OCI-LY3 (cell line): ENCODE measurements at regions not wholly inside any gene's neighbourhood (a gene's known extent, or its start where the extent isn't known, plus 50 kb on each side); places are given as distances from the start of the nearest gene placed in this dataset.
"Not testable (repeated sequence)": the region's sequence is repeated elsewhere in the genome, so short reads cannot be mapped to it uniquely, and the experiment has no call there.

Source experiments
- H2AFZ ChIP-seq: fragments of 200-600, 300-600 bp; shearing (Covaris generic); 2 replicates; pipeline ENCODE4 v1.6.0; 2014; ENCODE audit warnings: antibody characterized with exemption, low read depth, low read length
- H3K27ac ChIP-seq: fragments of 200-600, 300-600 bp; sonication (generic); 2 replicates; pipeline ENCODE4 v1.5.1; 2014; ENCODE audit warnings: mild to moderate bottlenecking, low read length, moderate library complexity, mixed read lengths
- H3K27me3 ChIP-seq: fragments of 200-600, 300-600 bp; sonication (generic); 2 replicates; pipeline ENCODE4 v1.6.1; 2014; ENCODE audit warnings: low read depth, low read length, mixed read lengths
- H3K36me3 ChIP-seq: fragments of 200-600, 300-600 bp; sonication (generic); replicated peaks from 2 replicates; pipeline ENCODE3; 2014; ENCODE audit warnings: low read depth, low read length, mixed read lengths
- H3K4me1 ChIP-seq: fragments of 300-600, 200-600 bp; sonication (generic); 2 replicates; pipeline ENCODE4 v1.6.1; 2014; ENCODE audit warnings: low read length, mixed read lengths
- H3K4me2 ChIP-seq: fragments of 200-600, 300-600 bp; sonication (generic); 2 replicates; pipeline ENCODE4 v1.6.1; 2014; ENCODE audit warnings: low read length, mixed read lengths
- H3K4me3 ChIP-seq: fragments of 300-600, 200-600 bp; sonication (generic); 2 replicates; pipeline ENCODE4 v1.5.1; 2014; ENCODE audit warnings: antibody characterized with exemption, mild to moderate bottlenecking, low read length, moderate library complexity
- H3K79me2 ChIP-seq: fragments of 300-600, 200-600 bp; shearing (Covaris generic); 2 replicates; pipeline ENCODE4 v1.6.1; 2014; ENCODE audit warnings: mild to moderate bottlenecking, low read length, mixed read lengths
- H3K9ac ChIP-seq: fragments of 300-600, 200-600 bp; shearing (Covaris generic); 2 replicates; pipeline ENCODE4 v1.6.0; 2014; ENCODE audit warnings: mild to moderate bottlenecking, low read length, moderate library complexity
- H3K9me3 ChIP-seq: fragments of 200-600, 300-600 bp; shearing (Covaris generic); 2 replicates; pipeline ENCODE4 v1.6.1; 2014; ENCODE audit warnings: low read length, mixed read lengths; ENCODE audit not compliant: insufficient read depth
- H4K20me1 ChIP-seq: fragments of 200-600, 300-600 bp; sonication (generic); 2 replicates; pipeline ENCODE4 v1.6.1; 2016; ENCODE audit warnings: low read length, mixed read lengths; ENCODE audit not compliant: insufficient read depth
- EZH2phosphoT487 ChIP-seq: fragments of 200-600 bp; shearing (Covaris generic); IDR thresholded peaks from 2 replicates; pipeline ENCODE4 v1.6.1; 2018; ENCODE audit warnings: antibody characterized with exemption, mixed run types, low read depth
- TF ChIP-seq, protein P1 (sequence below): fragments of 200-600, 300-600 bp; sonication (generic); IDR thresholded peaks from 2 replicates; pipeline ENCODE4 v1.5.1; 2014; ENCODE audit warnings: antibody characterized with exemption, low read length, low read depth

DNA sequence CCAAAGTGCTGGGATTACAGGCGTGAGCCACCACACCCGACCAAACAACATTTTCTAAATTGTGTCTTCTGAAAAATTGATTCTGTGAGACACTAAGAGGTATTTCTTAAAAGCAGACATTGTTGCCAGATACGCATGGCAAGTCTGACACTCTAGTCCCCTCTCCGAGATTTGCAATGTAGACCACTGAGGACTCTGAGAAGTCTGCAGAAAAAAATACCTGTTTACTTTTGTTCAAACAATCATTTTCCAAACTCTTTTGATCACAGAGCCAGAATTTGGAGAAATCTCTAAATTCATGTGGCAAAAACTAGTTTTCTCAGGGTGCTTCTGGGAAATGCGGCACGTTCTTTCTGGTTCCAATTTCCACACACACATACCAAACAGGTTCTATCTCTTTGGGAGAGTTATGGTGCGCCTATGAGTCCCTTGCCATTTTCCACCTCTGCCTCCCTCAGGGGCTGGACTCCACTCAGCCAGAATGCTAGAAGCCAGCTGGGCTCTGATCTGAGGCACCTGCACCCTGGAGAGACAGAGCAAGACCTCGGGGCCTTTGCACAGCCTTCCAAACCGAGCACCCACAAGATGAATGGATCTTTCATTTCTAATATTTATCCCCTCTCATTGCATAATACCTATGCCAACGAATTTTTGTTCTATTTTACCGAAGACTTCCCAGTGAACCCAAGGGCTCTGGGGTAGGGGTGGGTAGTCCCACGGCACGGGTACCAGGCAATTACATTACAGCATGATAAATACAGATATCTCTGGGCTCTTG, 152.7 kb downstream of the MYCN start:
- Histone ChIP-seq H4K20me1 (no peaks in the 10 kb centered on the region), H3K9me3 (no peaks in the 10 kb centered on the region), H3K4me1 (no peaks in the 10 kb centered on the region), H3K79me2 (no peaks in the 10 kb centered on the region), H3K4me3 (no peak overlapping the region), H2AFZ (no peak overlapping the region), H3K27me3 (no peaks in the 10 kb centered on the region), H3K9ac (no peak overlapping the region), H3K4me2 (no peak overlapping the region), H3K27ac (no peak overlapping the region), H3K36me3 (no peaks in the 10 kb centered on the region)
- TF ChIP-seq, protein P1, sequence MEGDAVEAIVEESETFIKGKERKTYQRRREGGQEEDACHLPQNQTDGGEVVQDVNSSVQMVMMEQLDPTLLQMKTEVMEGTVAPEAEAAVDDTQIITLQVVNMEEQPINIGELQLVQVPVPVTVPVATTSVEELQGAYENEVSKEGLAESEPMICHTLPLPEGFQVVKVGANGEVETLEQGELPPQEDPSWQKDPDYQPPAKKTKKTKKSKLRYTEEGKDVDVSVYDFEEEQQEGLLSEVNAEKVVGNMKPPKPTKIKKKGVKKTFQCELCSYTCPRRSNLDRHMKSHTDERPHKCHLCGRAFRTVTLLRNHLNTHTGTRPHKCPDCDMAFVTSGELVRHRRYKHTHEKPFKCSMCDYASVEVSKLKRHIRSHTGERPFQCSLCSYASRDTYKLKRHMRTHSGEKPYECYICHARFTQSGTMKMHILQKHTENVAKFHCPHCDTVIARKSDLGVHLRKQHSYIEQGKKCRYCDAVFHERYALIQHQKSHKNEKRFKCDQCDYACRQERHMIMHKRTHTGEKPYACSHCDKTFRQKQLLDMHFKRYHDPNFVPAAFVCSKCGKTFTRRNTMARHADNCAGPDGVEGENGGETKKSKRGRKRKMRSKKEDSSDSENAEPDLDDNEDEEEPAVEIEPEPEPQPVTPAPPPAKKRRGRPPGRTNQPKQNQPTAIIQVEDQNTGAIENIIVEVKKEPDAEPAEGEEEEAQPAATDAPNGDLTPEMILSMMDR, result no peak
- TF ChIP-seq EZH2phosphoT487, result no peak

DNA sequence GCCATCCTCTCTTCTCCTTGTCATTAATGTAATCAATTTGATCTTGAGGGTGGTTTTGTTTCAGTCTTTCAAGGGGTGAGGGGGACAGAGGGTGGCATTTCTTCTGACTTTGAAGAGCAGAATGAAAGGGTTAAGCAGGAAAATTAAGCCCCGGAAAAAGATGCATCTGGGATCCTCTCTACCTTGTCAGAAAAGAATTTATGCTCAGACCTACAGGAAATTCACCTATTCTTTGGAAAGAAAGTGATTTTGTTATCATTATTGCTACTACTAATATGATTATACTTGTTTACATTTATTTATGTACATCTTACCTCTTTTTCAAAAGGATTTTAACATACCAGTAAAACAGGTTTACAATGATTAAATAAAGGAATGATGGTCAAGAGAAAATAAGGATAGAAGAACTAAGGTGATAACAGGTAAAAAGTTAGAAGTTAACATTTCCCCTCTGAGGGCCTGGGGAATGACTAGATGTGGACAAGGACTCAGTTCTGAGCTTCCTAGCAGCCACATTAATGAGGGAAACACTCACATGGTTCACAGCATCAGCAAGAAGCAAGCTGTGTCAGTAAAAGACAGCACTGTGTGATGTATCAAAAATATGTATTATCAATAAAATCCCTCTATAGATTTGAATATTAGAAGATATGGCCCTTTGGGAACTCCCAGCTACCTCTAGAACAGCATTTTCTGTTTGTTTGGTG, 151.4 kb downstream of the MYCN start:
- Histone ChIP-seq H3K36me3 (no peaks in the 10 kb centered on the region), H3K4me1 (no peaks in the 10 kb centered on the region), H2AFZ (no peak overlapping the region), H3K79me2 (no peaks in the 10 kb centered on the region), H3K4me3 (no peak overlapping the region), H3K27ac (no peak overlapping the region), H3K27me3 (no peaks in the 10 kb centered on the region), H3K9me3 (no peaks in the 10 kb centered on the region), H3K4me2 (no peak overlapping the region), H4K20me1 (no peaks in the 10 kb centered on the region), H3K9ac (no peak overlapping the region)
- no peak for TF ChIP-seq EZH2phosphoT487
- TF ChIP-seq, protein P1, result no peak

DNA sequence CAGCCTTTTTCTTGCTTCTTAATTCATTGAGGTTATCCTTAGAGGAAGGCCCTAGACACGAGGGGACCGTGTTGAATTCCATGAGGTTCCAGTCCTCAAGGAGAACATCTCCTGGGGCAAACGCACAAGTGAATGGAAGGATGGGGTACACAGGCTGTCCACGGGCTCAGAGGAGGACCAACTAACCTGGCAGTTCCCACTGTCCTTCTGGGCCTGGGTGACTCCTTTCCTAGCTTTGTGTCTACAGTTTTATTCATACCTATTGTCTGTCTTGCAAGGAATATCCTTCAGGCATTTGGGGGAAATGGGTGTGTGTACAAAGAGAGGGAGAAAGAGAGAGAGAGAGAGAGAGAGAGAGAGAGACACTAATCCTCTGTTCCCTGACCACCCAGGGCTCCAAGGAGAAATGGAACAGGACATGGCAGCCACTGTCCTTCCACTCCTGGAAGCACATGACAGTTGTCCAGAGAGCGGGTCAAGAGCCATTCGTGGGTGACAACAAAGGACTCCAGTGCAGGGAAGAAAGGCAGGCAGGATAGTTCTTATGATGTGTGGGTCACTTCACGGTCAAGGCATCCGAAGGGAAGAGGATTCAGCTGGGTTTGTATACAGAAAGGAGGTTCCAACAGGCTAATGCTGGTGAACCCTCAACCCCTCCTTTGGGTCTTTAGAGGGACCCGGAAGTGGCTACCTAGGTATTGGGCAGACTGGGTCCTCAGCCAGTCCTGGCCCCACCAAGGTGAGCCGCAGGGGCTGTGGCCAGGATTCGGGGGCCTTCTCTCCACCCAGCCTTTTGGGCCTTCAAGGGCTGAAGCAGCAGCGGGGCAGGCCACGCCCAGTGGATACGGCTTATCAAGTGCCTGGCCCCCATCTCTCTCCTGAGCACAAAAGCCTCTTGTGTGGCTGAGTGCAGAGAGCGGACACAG, 150.6 kb downstream of the MYCN start:
- Histone ChIP-seq H3K27me3 (no peaks in the 10 kb centered on the region), H3K4me1 (no peaks in the 10 kb centered on the region), H2AFZ (no peak overlapping the region), H3K9me3 (no peaks in the 10 kb centered on the region), H3K79me2 (no peaks in the 10 kb centered on the region), H3K4me3 (no peak overlapping the region), H3K27ac (no peak overlapping the region), H3K36me3 (no peaks in the 10 kb centered on the region), H4K20me1 (no peaks in the 10 kb centered on the region), H3K4me2 (no peak overlapping the region), H3K9ac (no peak overlapping the region)
- no peak for TF ChIP-seq EZH2phosphoT487
- TF ChIP-seq, protein P1, result no peak

DNA sequence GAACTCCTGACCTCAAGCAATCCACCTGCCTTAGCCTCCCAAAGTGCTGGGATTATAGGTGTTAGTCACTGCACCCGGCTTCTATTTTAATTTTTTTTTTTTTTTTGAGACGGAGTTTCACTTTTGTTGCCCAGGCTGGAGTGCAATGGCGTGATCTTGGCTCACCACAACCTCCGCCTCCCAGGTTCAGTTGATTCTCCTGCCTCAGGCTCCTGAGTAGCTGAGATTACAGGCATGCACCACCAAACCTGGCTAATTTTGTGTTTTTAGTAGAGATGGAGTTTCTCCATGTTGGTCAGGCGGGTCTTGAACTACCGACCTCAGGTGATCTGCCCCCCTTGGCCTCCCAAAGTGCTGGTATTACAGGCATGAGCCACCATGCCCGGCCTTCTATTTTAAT, 149.1 kb downstream of the MYCN start:
- not testable (repeated sequence) for H3K36me3 ChIP-seq, H3K9me3 ChIP-seq, H3K79me2 ChIP-seq, H3K9ac ChIP-seq, H3K27me3 ChIP-seq, H4K20me1 ChIP-seq, H3K4me3 ChIP-seq, H2AFZ ChIP-seq, H3K4me1 ChIP-seq, H3K4me2 ChIP-seq, H3K27ac ChIP-seq
